KG1 (cell line): ENCODE measurements at regions not wholly inside any gene's neighbourhood (a gene's known extent, or its start where the extent isn't known, plus 50 kb on each side); places are given as distances from the start of the nearest gene placed in this dataset.
"Not testable (repeated sequence)": the region's sequence is repeated elsewhere in the genome, so short reads cannot be mapped to it uniquely, and the experiment has no call there.

ENCODE experiments used
- DNase-seq: peaks from one replicate; lab custom pipeline; 2025; lab: John Stamatoyannopoulos, UW

GRCh38 chr1:188061881-188062280 lies 1233.1 kb downstream of the PLA2G4A start:
- no peak for DNase-seq

DNA sequence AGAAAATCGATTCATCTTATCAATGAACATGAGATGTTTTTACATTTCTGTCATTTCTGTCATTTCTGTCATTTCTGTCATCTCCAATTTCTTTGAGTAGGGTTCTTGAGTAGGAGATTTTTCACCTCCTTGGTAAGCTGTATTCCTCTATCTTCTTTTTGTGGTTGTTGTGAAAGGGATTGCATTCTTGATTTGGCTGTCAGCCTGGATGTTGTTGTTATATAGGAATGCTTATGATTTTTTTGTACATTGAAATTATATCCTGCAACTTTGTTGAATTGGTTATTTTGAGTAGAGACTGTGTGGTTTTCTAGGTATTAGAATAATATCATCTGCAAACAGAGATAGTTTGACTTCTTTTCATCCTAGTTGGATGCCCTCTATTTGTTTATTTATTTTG lies 1233.7 kb downstream of the PLA2G4A start:
- DNase-seq = no peak

DNA sequence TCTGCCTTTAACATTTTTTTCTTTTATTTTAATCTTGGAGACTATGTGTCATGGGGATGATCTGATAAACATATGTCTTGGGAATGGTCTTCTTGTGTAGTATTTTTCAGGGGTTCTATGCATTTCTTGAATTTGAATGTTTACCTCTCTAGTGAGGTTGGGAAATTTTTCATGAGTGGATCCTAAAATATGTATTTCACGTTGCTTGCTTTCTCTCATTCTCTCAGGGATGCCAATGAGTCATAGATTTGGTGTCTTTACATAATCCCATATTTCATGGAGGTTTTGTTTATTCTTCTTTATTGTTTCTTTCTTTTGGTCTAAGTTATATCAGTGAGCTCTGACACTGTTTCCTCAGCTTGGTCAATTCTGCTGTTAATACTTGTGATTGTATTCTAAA lies 1237.2 kb downstream of the PLA2G4A start:
- DNase-seq = no peak

- DNase-seq = no peak
Measured at GRCh38 chr1:188070848-188071247, 1242.1 kb downstream of the PLA2G4A start.

DNA sequence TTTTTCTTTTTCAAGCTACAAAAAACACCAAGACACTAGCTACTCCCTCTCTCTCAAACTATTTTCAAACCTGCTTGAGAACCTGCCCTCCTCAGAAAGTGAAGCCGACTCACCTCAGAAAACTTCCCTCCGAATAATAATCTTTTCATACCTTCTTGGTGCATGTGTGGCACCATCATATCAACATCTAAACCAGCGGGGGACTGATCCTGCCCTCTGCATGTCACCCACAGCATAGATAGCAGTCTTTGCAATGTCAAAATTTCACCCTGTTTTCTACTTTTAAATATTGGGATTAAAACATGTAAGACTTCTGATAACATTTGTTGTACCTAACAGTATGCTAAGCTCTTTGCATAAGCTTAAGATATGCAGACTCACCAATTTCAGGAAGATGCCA lies 1260.3 kb downstream of the PLA2G4A start:
- no peak for DNase-seq

DNA sequence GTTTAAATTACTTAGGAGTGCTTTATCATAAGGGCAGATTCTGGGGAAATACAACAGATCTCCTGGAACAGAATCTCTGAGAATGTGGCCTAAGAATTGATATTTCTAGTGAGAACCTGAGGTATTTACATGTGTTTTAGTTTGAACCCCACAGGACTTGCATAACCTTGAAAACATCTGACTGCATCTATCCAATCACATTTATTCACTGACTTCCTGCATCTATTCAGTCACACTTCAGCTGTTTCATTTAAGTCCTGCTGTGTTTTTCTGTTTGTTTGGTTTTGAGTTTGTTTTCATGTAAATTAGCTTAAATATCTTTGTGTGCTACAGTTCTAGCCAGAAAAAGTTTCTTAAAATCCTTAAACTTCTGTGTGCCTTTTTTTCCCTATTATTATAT lies 1260.7 kb downstream of the PLA2G4A start:
- DNase-seq = no peak

- no peak for DNase-seq
Measured at GRCh38 chr1:188096521-188096920, 1267.8 kb downstream of the PLA2G4A start.

GRCh38 chr1:188117436-188117835 lies 1288.7 kb downstream of the PLA2G4A start:
- DNase-seq = no peak

DNA sequence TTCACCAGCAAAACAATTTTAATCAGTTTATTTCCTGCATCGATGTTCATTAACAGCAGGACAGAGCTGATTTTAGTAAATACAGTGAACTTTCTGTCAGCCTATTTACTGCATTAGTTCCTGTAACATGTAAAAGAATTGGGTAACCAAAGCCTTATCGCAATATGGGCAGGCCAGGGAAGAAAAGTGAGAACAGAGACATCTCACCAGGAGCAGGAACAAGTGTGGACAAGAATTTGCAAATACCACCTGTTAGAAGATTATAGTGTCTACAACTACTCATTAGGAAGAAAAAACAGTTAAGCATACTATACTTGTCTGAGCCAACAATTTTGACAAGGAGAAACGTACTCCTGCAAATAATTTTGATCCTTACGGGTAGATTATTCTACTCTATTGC lies 1293.9 kb downstream of the PLA2G4A start:
- no peak for DNase-seq

GRCh38 chr1:188127507-188127906 lies 1298.8 kb downstream of the PLA2G4A start:
- DNase-seq = no peak

- no peak for DNase-seq
Measured at GRCh38 chr1:188128761-188129160, 1300.0 kb downstream of the PLA2G4A start.

DNA sequence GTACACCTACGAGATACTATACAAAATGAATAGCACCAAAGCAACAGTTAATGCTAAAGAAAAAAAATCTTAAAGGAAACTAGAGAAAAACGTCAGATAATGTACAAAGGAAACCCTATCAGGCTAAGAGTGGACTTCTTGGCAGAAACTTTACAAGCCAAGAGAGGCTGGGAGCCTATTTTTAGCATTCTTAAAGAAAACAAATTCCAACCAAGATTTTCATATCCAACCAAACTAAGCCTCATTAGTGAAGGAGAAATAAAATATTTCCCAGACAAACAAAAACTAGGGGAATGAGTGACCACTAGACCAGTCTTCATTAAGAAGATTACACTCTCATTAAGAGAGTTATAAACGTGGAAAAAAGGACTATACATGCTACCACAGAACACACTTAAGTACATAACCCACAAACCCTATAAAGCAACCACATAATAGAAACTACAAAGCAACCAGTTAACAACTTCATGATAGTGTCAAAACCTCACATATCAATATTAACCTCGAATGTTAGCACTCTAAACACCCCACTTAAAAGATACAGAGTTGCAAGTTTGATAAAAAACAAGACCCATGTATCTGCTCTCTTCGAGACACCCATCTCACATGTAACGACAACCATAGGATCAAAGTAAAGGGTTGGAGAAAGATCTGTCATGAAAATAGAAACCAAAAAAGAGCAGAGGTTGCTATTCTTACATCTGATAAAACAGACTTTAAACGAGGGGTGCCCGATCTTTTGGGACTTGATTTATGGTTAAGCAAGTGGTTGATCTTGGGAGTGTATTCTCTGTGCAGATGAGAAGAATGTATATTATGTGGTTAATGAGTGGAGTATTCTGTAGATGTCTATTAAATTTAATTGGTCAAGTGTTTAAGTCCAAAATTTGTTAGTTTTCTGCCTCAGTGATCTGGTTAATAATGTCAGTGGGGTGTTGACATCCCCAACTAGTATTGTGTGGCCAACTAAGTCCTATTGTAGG lies 1301.4 kb downstream of the PLA2G4A start:
- no peak for DNase-seq

- no peak for DNase-seq
Measured at GRCh38 chr1:188137221-188137620, 1308.5 kb downstream of the PLA2G4A start.

DNA sequence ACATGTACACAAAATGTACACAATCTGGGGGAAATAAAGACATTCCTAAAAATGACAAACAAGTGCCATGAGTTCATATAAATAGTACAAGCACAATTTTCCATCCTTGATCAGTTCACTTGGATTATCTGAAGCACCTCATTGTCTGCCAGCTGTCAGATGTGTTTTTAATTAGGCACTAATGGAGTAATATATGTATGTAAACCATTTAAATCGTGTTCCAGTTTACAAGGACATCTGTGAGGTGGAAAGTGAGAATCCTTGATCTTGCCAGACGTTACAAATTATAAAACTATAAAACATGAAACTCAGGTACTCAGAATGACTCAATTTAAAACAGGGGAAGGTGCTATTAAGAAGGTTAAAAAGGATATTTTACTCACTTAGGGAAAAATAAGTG lies 1312.2 kb downstream of the PLA2G4A start:
- DNase-seq = no peak

- no peak for DNase-seq
Measured at GRCh38 chr1:188154196-188154595, 1325.4 kb downstream of the PLA2G4A start.

GRCh38 chr1:188154761-188155160 lies 1326.0 kb downstream of the PLA2G4A start:
- DNase-seq = no peak

DNA sequence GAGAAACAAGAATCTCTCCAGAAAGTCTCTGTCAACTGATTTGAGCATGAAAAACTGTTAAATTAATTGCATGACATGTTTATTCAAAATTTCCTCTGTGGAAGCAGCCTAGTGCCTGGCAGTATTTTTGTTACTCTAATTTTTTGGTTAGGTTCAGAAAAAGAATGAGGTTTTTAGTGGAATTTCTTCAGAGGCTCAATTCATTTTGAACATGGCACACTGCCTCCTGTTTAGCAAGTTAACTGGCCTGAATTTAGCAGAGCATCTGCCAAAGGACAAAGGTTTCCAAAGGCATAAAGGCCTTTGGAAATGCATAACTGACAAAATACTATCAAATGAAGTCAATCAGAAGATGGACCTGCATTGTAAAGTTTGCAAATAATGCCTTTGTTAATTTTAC lies 1326.5 kb downstream of the PLA2G4A start:
- no peak for DNase-seq

DNA sequence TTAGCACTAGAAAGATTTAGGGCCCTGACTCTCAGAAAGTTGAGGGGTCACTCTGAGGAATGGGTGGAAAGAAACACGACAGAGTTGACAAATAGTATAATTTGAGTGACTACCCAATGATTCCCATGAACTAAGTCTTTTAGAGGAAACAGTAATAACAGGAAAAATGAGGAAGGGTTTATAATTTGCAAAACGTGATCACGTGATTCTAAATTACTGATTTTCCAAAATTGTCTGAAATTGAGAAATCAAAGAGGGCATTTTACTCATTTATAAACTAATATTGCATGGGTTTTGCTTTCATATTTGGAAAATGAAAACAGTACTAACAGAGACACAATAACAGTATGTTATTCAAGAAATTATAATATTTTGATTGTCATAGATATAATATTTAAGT lies 1335.7 kb downstream of the PLA2G4A start:
- DNase-seq = no peak

GRCh38 chr1:188166654-188167053 lies 1337.9 kb downstream of the PLA2G4A start:
- no peak for DNase-seq

- no peak for DNase-seq
Measured at GRCh38 chr1:188169971-188170370, 1341.2 kb downstream of the PLA2G4A start.

DNA sequence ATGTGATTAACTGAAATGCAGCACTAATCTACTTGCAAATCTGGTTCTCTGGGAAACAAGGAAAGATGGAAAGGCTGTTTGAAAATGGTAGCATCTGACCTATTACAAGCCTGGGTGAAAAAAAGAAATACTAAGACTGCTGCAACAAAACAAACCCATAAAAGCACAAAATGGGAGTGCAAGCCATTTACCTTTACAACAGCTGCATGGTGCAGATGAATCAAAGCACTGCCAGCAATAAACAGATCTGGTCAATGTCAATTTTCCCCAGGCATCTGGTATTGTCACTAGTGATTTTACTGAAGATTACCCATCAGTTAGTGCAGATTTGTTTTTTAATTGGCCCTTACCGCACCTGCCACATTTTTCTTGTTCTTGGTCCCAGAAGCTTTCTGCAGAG lies 1341.7 kb downstream of the PLA2G4A start:
- no peak for DNase-seq

- DNase-seq = no peak
Measured at GRCh38 chr1:188170935-188171334, 1342.2 kb downstream of the PLA2G4A start.

GRCh38 chr1:188182063-188182462 lies 1353.3 kb downstream of the PLA2G4A start:
- DNase-seq = not testable (repeated sequence)

GRCh38 chr1:188188317-188188716 lies 1359.6 kb downstream of the PLA2G4A start:
- DNase-seq = no peak
